ENCODE measurements at regions not wholly inside any gene's neighbourhood (a gene's known extent, or its start where the extent isn't known, plus 50 kb on each side); places are given as distances from the start of the nearest gene placed in this dataset.

DNA sequence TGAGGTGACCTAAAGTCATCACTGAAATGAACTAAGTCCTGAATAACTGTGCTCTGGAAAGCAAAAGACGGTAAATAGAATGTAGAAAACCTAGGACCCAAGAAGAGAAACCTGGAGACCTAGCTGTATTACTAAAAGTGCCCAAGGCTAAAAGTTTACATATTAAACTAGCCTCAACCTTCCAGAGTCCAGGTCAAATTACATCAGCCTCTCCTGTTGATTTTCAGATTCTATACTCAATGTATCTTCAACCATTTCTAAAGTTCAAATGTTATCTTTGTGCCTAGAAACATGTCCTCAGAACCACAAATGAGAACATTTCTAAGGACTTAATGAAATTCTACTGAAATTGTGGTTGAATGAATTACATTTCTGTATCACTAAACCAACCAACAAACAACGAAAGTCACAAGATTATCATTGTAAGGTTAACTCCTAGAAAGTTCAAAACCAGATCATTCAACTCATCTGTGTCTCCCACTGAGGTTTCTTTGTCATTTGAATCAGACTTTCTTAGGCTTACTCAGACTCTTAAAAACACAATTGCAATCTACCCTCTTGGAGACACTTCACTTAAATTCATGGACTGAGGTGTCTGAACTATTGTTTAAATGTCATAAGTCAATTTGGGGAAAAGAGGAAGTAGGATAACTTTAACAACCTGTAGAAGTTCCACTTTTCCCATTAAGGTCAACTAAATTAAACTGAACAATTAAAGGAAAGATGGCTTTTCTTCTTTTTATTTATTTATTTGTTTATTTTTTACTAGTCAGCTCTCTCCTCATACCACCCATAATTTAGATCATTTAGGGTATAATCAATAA is 207.7 kb downstream of the BARHL2 start:
- no peaks in the 10 kb centered on the region for H3K36me3 ChIP-seq
- intact Hi-C loops (cut with DNase I; ENCODE audit: low total_unique reads) = no loop called here
- TF ChIP-seq POLR2AphosphoS5 (IDR thresholded peaks at IDR 0.05) (no peak), EP300 (IDR thresholded peaks at IDR 0.05; ENCODE audit: low read depth) (no peak), POLR2A (IDR thresholded peaks at IDR 0.05) (no peak)
- TF ChIP-seq, protein P1, sequence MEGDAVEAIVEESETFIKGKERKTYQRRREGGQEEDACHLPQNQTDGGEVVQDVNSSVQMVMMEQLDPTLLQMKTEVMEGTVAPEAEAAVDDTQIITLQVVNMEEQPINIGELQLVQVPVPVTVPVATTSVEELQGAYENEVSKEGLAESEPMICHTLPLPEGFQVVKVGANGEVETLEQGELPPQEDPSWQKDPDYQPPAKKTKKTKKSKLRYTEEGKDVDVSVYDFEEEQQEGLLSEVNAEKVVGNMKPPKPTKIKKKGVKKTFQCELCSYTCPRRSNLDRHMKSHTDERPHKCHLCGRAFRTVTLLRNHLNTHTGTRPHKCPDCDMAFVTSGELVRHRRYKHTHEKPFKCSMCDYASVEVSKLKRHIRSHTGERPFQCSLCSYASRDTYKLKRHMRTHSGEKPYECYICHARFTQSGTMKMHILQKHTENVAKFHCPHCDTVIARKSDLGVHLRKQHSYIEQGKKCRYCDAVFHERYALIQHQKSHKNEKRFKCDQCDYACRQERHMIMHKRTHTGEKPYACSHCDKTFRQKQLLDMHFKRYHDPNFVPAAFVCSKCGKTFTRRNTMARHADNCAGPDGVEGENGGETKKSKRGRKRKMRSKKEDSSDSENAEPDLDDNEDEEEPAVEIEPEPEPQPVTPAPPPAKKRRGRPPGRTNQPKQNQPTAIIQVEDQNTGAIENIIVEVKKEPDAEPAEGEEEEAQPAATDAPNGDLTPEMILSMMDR (IDR thresholded peaks at IDR 0.05) = no peak
- H3K27me3 ChIP-seq = no peaks in the 10 kb centered on the region
- in situ Hi-C loops (cut with MboI; ENCODE audit: low pct_ligation_motif_present in 1 of 4, low pct_unique_long_range_greater_than_20kb in 1 of 4, low sequenced_read_pairs in 3 of 4) = no loop called here
- H3K4me3 ChIP-seq = no peak overlapping the region
- no peaks in the 10 kb centered on the region for H3K4me1 ChIP-seq
- DNase-seq = no peak
- H3K27ac ChIP-seq = no peak overlapping the region
- WGBS, 2 donors (ENCODE audit: low coverage in 1 of 2) = 77 to 87% methylated on average over 2 of the region's 2 CpGs
- no peaks in the 10 kb centered on the region for H3K9me3 ChIP-seq

DNA sequence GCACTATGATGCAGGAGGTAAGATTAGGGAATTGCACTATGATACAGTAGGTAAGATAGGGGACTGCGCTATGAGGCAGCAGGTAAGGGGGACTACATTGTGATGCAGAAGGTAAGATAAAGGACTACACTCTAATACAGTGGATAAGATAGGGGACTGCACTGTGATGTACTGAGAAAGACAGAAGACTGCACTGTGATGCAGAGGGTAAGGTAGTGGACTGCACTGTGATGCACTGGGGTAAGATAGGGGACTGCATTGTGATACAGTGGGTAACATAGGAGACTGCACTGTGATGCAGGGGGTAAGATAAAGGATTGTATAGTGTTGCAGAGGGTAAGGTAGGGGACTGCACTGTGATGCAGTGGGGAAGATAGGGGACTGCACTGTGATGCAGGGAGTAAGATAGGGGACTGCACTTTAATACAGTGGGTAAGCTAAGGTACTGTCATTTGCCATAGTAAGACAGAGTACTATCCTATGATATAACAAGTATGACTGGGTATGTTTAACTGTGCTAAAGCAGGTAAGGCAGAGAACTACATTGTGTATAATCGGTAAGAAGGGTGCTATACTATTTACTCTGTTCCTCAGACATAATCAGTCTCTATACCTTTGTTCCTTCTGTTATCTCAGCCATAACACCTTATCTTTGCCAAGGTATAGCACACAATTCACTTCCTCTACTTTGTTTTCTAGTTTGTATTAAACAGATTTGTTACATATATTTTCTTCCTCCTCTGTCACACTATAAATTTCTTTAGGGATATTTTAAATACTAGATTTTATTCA is 208.5 kb downstream of the BARHL2 start:
- TF ChIP-seq EP300 (IDR thresholded peaks at IDR 0.05; ENCODE audit: low read depth) (no peak), POLR2A (IDR thresholded peaks at IDR 0.05) (no peak), POLR2AphosphoS5 (IDR thresholded peaks at IDR 0.05) (no peak)
- TF ChIP-seq, protein P1 (IDR thresholded peaks at IDR 0.05) = no peak
- in situ Hi-C loops (cut with MboI; ENCODE audit: low pct_ligation_motif_present in 1 of 4, low pct_unique_long_range_greater_than_20kb in 1 of 4, low sequenced_read_pairs in 3 of 4) = no loop called here
- intact Hi-C loops (cut with DNase I; ENCODE audit: low total_unique reads) = no loop called here

GRCh38 chr1:90507173-90507572 is 209.9 kb downstream of the BARHL2 start:
- WGBS, 2 donors (ENCODE audit: low coverage in 1 of 2) = 89 to 92% methylated on average over 5 of the region's 5 CpGs
- Histone ChIP-seq H3K36me3 (no peaks in the 10 kb centered on the region), H3K9me3 (no peaks in the 10 kb centered on the region), H3K27ac (no peak overlapping the region), H3K4me1 (no peaks in the 10 kb centered on the region), H3K4me3 (no peak overlapping the region), H3K27me3 (no peaks in the 10 kb centered on the region)
- DNase-seq = no peak
- in situ Hi-C loops (cut with MboI; ENCODE audit: low pct_ligation_motif_present in 1 of 4, low pct_unique_long_range_greater_than_20kb in 1 of 4, low sequenced_read_pairs in 3 of 4) (no loop called here), intact Hi-C loops (cut with DNase I; ENCODE audit: low total_unique reads) (no loop called here)
- TF ChIP-seq POLR2AphosphoS5 (IDR thresholded peaks at IDR 0.05) = no peak
- TF ChIP-seq, protein P1 (IDR thresholded peaks at IDR 0.05) = no peak
- no peak for TF ChIP-seq EP300 (IDR thresholded peaks at IDR 0.05; ENCODE audit: low read depth)
- TF ChIP-seq POLR2A (IDR thresholded peaks at IDR 0.05) = no peak

More for the DNA sequence above, 208.5 kb downstream of the BARHL2 start:
- WGBS, 2 donors (ENCODE audit: low coverage in 1 of 2) = 51 to 71% methylated on average over 2 of the region's 2 CpGs
- no peaks in the 10 kb centered on the region for H3K9me3 ChIP-seq
- H3K4me1 ChIP-seq = no peaks in the 10 kb centered on the region
- no peak overlapping the region for H3K27ac ChIP-seq
- no peak for DNase-seq
- H3K27me3 ChIP-seq = no peaks in the 10 kb centered on the region
- no peak overlapping the region for H3K4me3 ChIP-seq
- no peaks in the 10 kb centered on the region for H3K36me3 ChIP-seq

GRCh38 chr1:90505806-90506205 is 211.3 kb downstream of the BARHL2 start:
- intact Hi-C loops (cut with DNase I; ENCODE audit: low total_unique reads) = no loop called here
- no peak for DNase-seq
- Histone ChIP-seq H3K9me3 (no peaks in the 10 kb centered on the region), H3K27me3 (no peaks in the 10 kb centered on the region), H3K36me3 (no peaks in the 10 kb centered on the region), H3K27ac (no peak overlapping the region), H3K4me1 (no peaks in the 10 kb centered on the region), H3K4me3 (no peak overlapping the region)
- WGBS, 2 donors (ENCODE audit: low coverage in 1 of 2) = 93 to 95% methylated on average over 2 of the region's 2 CpGs
- in situ Hi-C loops (cut with MboI; ENCODE audit: low pct_ligation_motif_present in 1 of 4, low pct_unique_long_range_greater_than_20kb in 1 of 4, low sequenced_read_pairs in 3 of 4) = no loop called here
- TF ChIP-seq, protein P1 (IDR thresholded peaks at IDR 0.05) = no peak
- TF ChIP-seq POLR2AphosphoS5 (IDR thresholded peaks at IDR 0.05) (no peak), POLR2A (IDR thresholded peaks at IDR 0.05) (no peak), EP300 (IDR thresholded peaks at IDR 0.05; ENCODE audit: low read depth) (no peak)

Data from transverse colon (tissue), 4 donors.